ENCODE measurements at regions not wholly inside any gene's neighbourhood (a gene's known extent, or its start where the extent isn't known, plus 50 kb on each side); places are given as distances from the start of the nearest gene placed in this dataset.

- TF ChIP-seq CTCF (conservative IDR thresholded peaks at IDR 0.05) = no peak
- no peak for TF ChIP-seq EZH2 (IDR thresholded peaks at IDR 0.05; ENCODE audit: low read depth)
Measured at GRCh38 chr14:53824061-53824460, 132.6 kb downstream of the BMP4 start.
